Activated gamma-delta T cell (primary cell): ENCODE measurements at regions not wholly inside any gene's neighbourhood (a gene's known extent, or its start where the extent isn't known, plus 50 kb on each side); places are given as distances from the start of the nearest gene placed in this dataset.

Experiments used
- DNase-seq: peaks from one replicate; lab custom pipeline; 2025; lab: John Stamatoyannopoulos, UW

- DNase-seq = no peak
Measured at GRCh38 chr14:104341532-104342434, 203.4 kb downstream of the KIF26A start.

- no peak for DNase-seq
Measured at GRCh38 chr14:104342435-104343293, 204.3 kb downstream of the KIF26A start.

- no peak for DNase-seq
Measured at GRCh38 chr14:104343294-104343625, 204.9 kb downstream of the KIF26A start.

- DNase-seq = no peak
Measured at GRCh38 chr14:104343690-104344640, 205.6 kb downstream of the KIF26A start.

GRCh38 chr14:104344818-104345620 is 206.6 kb downstream of the KIF26A start:
- DNase-seq = no peak

GRCh38 chr14:104345621-104346462 is 207.5 kb downstream of the KIF26A start:
- DNase-seq = no peak

GRCh38 chr14:104346608-104347007 is 208.2 kb downstream of the KIF26A start:
- DNase-seq = no peak

GRCh38 chr14:104348741-104349140 is 210.4 kb downstream of the KIF26A start:
- no peak for DNase-seq

- DNase-seq = no peak
Measured at GRCh38 chr14:104349950-104350349, 211.6 kb downstream of the KIF26A start.

- no peak for DNase-seq
Measured at GRCh38 chr14:104350463-104351185, 212.2 kb downstream of the KIF26A start.

- no peak for DNase-seq
Measured at GRCh38 chr14:104351849-104352492, 213.6 kb downstream of the KIF26A start.

GRCh38 chr14:104352493-104353220 is 214.3 kb downstream of the KIF26A start:
- DNase-seq = no peak

GRCh38 chr14:104353221-104353920 is 215.0 kb downstream of the KIF26A start:
- DNase-seq = no peak

GRCh38 chr14:104353921-104354701 is 215.7 kb downstream of the KIF26A start:
- DNase-seq = no peak

GRCh38 chr14:104355101-104356019 is 217.0 kb downstream of the KIF26A start:
- DNase-seq = no peak
